ENCODE measurements at regions not wholly inside any gene's neighbourhood (a gene's known extent, or its start where the extent isn't known, plus 50 kb on each side); places are given as distances from the start of the nearest gene placed in this dataset.

- H3K79me2 ChIP-seq (ENCODE audit: control insufficient read depth, insufficient read depth, low read length): no peaks in the 10 kb centered on the region
- H3K27me3 ChIP-seq (replicated peaks in 1 of 2; ENCODE audit: control insufficient read depth in 2 of 2, insufficient read depth in 2 of 2, low read length in 1 of 2): no peaks in the 10 kb centered on the region
- TF ChIP-seq PAX5 (IDR thresholded peaks at IDR 0.05; ENCODE audit: borderline replicate concordance, low read depth, low read length): no peak
- 0 out of 2 replicates have a peak, but pooled peaks have one; percentile 9 for TF ChIP-seq NFXL1 (IDR thresholded peaks at IDR 0.05; ENCODE audit: borderline replicate concordance)
- TF ChIP-seq NFIC (IDR thresholded peaks at IDR 0.05; ENCODE audit: low read depth, low read length): no peak
- no peak for TF ChIP-seq HDGF (IDR thresholded peaks at IDR 0.05)
- TF ChIP-seq SP1 (IDR thresholded peaks at IDR 0.05; ENCODE audit: low read depth, low read length): peak; percentile 0
- no peak for TF ChIP-seq WRNIP1 (IDR thresholded peaks at IDR 0.05; ENCODE audit: borderline replicate concordance, low read depth, low read length)
- no peak for TF ChIP-seq GATAD2B (conservative IDR thresholded peaks at IDR 0.05; ENCODE audit: low read depth)
- TF ChIP-seq CBX5 (IDR thresholded peaks at IDR 0.05; ENCODE audit: low read depth): no peak
- TF ChIP-seq CHD2 (IDR thresholded peaks at IDR 0.05; ENCODE audit: borderline replicate concordance, low read depth, low read length): no peak
- TF ChIP-seq, protein P1, sequence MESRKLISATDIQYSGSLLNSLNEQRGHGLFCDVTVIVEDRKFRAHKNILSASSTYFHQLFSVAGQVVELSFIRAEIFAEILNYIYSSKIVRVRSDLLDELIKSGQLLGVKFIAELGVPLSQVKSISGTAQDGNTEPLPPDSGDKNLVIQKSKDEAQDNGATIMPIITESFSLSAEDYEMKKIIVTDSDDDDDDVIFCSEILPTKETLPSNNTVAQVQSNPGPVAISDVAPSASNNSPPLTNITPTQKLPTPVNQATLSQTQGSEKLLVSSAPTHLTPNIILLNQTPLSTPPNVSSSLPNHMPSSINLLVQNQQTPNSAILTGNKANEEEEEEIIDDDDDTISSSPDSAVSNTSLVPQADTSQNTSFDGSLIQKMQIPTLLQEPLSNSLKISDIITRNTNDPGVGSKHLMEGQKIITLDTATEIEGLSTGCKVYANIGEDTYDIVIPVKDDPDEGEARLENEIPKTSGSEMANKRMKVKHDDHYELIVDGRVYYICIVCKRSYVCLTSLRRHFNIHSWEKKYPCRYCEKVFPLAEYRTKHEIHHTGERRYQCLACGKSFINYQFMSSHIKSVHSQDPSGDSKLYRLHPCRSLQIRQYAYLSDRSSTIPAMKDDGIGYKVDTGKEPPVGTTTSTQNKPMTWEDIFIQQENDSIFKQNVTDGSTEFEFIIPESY (IDR thresholded peaks at IDR 0.05): no peak
- TF ChIP-seq ZNF592 (IDR thresholded peaks at IDR 0.05): no peak
- ChIA-PET SMC1A (ENCODE audit: uncharacterized antibody, unreplicated experiment) (interaction anchor here (0.6 to 1.9 kb wide), 9 partner anchors 9 to 299 kb away, joined by 3 to 6 read pairs (median 3); no protein-coding TSS in a partner anchor), POLR2A (interaction anchor here (0.6 to 1.0 kb wide), 3 partner anchors 19 to 541 kb away, joined by 3 to 4 read pairs (median 3); no protein-coding TSS in a partner anchor), RAD21 (ENCODE audit: unreplicated experiment) (interaction anchor here (0.6 to 1.2 kb wide), 4 partner anchors 14 to 1011 kb away, joined by 3 to 4 read pairs (median 3); no protein-coding TSS in a partner anchor), CTCF (interaction anchor here (1.3 kb wide), 1 partner anchor 28 kb away, joined by 3 read pairs; no protein-coding TSS in a partner anchor)
- peaks cover 43% of the 10 kb centered on the region for H3K4me1 ChIP-seq (ENCODE audit: control insufficient read depth, insufficient read depth, low read length)
- H3K27ac ChIP-seq (ENCODE audit: control insufficient read depth, insufficient read depth): peak overlapping the region; percentile 94
- peak overlapping the region; percentile 18; the same call in 1 of the 2 replicates for H3K9ac ChIP-seq (ENCODE audit: control insufficient read depth, insufficient read depth, low read length)
- BruUV-seq (replicated peaks): no TSS peak
- 11% methylated on average over 2 of the region's 2 CpGs for WGBS (ENCODE audit: insufficient coverage, insufficient replicate concordance, low lambda C conversion rate, missing lambda C conversion rate)
- ATAC-seq: no peak
- intact Hi-C loops (cut with micrococcal nuclease; ENCODE audit: unreplicated experiment) (no loop called here), in situ Hi-C loops (cut with MboI) (no loop called here)
- peaks cover 33% of the 10 kb centered on the region for H3K9me3 ChIP-seq (replicated peaks; ENCODE audit: control insufficient read depth, insufficient read depth, low read length)
- H3K4me2 ChIP-seq (ENCODE audit: control insufficient read depth, insufficient read depth): peak overlapping the region; percentile 1
- FAIRE-seq: no peak
- no peaks in the 10 kb centered on the region for H4K20me1 ChIP-seq (ENCODE audit: control insufficient read depth, insufficient read depth)
- no peak for DNase-seq (ENCODE audit: low read depth, low spot score)
- no peak overlapping the region for H3K4me3 ChIP-seq
- no peaks in the 10 kb centered on the region for H3K36me3 ChIP-seq (ENCODE audit: control insufficient read depth in 2 of 2, insufficient read depth in 2 of 2, low read length in 1 of 2)
- H2AFZ ChIP-seq (ENCODE audit: control insufficient read depth, low read depth, low read length): no peak overlapping the region
Observed at GRCh38 chr20:48003021-48003420, 217.7 kb upstream of the SULF2 start.
